WTC11 (cell line): ENCODE measurements at regions not wholly inside any gene's neighbourhood (a gene's known extent, or its start where the extent isn't known, plus 50 kb on each side); places are given as distances from the start of the nearest gene placed in this dataset.

ENCODE experiments used
- ATAC-seq: fragments of 200-7000 bp; cut with Tn5 transposase; 2 replicates; pipeline ENCODE4 v1.10.0; 2021; ENCODE audit warnings: mild to moderate bottlenecking, moderate library complexity
- CTCF ChIA-PET: fragments of 300-600 bp; sonication (Branson Sonifier 250); formaldehyde crosslinking; loops from one replicate; lab custom pipeline; 2021; ENCODE audit warnings: antibody characterized with exemption; lab: Charles Lee
- POLR2A ChIA-PET: fragments of 350-600 bp; sonication (Branson Sonifier 250); formaldehyde crosslinking; loops from one replicate; lab custom pipeline; 2021; ENCODE audit warnings: antibody characterized with exemption; lab: Charles Lee
- DNase-seq: peaks from one replicate; pipeline ENCODE4 v3.0.0; 2021; ENCODE audit warnings: low spot score
- H3K27ac Mint-ChIP-seq: 2 replicates; pipeline ENCODE4 v1.8.0; 2021; ENCODE audit warnings: mixed read lengths
- H3K27me3 Mint-ChIP-seq: 2 replicates; pipeline ENCODE4 v1.8.0; 2021; ENCODE audit warnings: low read depth, mild to moderate bottlenecking, moderate library complexity, mixed read lengths
- H3K36me3 Mint-ChIP-seq: 2 replicates; pipeline ENCODE4 v1.8.0; 2021; ENCODE audit warnings: mixed read lengths
- H3K4me1 Mint-ChIP-seq: 2 replicates; pipeline ENCODE4 v1.8.0; 2022; ENCODE audit warnings: mixed read lengths
- H3K4me3 Mint-ChIP-seq: 2 replicates; pipeline ENCODE4 v1.8.0; 2021; ENCODE audit warnings: mild to moderate bottlenecking, moderate library complexity, mixed read lengths
- H3K9me3 Mint-ChIP-seq: 2 replicates; pipeline ENCODE4 v1.8.0; 2021; ENCODE audit warnings: mixed read lengths
- CREM ChIP-seq: sonication (generic); formaldehyde crosslinking; IDR thresholded peaks from 2 replicates; pipeline ENCODE4 v1.8.1; 2022; ENCODE audit warnings: mild to moderate bottlenecking, missing genetic modification reagents, moderate library complexity
- E2F1 ChIP-seq: sonication (generic); formaldehyde crosslinking; IDR thresholded peaks from 2 replicates; pipeline ENCODE4 v1.8.0; 2022; ENCODE audit warnings: mild to moderate bottlenecking, missing genetic modification reagents
- IRF2 ChIP-seq: sonication (generic); formaldehyde crosslinking; IDR thresholded peaks from 2 replicates; pipeline ENCODE4 v1.8.0; 2022; ENCODE audit warnings: low read depth, missing genetic modification reagents, borderline replicate concordance
- KAT7 ChIP-seq: sonication (generic); formaldehyde crosslinking; IDR thresholded peaks from 2 replicates; pipeline ENCODE4 v1.8.1; 2023; ENCODE audit warnings: missing genetic modification reagents, mild to moderate bottlenecking, borderline replicate concordance
- NFATC4 ChIP-seq: fragments of 250-450 bp; sonication (Bioruptor Pico); IDR thresholded peaks from 2 replicates; pipeline ENCODE4 v1.9.0; 2021; ENCODE audit warnings: mild to moderate bottlenecking
- NR2C2 ChIP-seq: sonication (generic); formaldehyde crosslinking; IDR thresholded peaks from 2 replicates; pipeline ENCODE4 v1.8.0; 2022; ENCODE audit warnings: mild to moderate bottlenecking, missing genetic modification reagents
- OVOL2 ChIP-seq: fragments of 250-450 bp; sonication (Bioruptor Pico); IDR thresholded peaks from 2 replicates; pipeline ENCODE4 v1.9.0; 2021; ENCODE audit warnings: mild to moderate bottlenecking, borderline replicate concordance
- PRDM15 ChIP-seq: sonication (generic); formaldehyde crosslinking; IDR thresholded peaks from 2 replicates; pipeline ENCODE4 v1.8.0; 2022; ENCODE audit warnings: missing genetic modification reagents
- SMAD3 ChIP-seq: sonication (generic); formaldehyde crosslinking; IDR thresholded peaks from 2 replicates; pipeline ENCODE4 v1.8.0; 2022; ENCODE audit warnings: missing genetic modification reagents, mild to moderate bottlenecking, borderline replicate concordance
- SMAD4 ChIP-seq: sonication (generic); formaldehyde crosslinking; IDR thresholded peaks from 2 replicates; pipeline ENCODE4 v1.8.0; 2022; ENCODE audit warnings: mild to moderate bottlenecking, missing genetic modification reagents
- SOX15 ChIP-seq: fragments of 250-450 bp; sonication (Bioruptor Pico); IDR thresholded peaks from 2 replicates; pipeline ENCODE4 v1.9.0; 2021; ENCODE audit warnings: mild to moderate bottlenecking
- STAT6 ChIP-seq: sonication (generic); formaldehyde crosslinking; conservative IDR thresholded peaks from 2 replicates; pipeline ENCODE4 v1.8.1; 2023; ENCODE audit warnings: mild to moderate bottlenecking, low read depth, missing genetic modification reagents, moderate library complexity
- TEAD1 ChIP-seq: sonication (generic); formaldehyde crosslinking; IDR thresholded peaks from 2 replicates; pipeline ENCODE4 v1.8.0; 2022; ENCODE audit warnings: mild to moderate bottlenecking, missing genetic modification reagents
- USF1 ChIP-seq: sonication (generic); formaldehyde crosslinking; IDR thresholded peaks from 2 replicates; pipeline ENCODE4 v1.8.0; 2022; ENCODE audit warnings: mild to moderate bottlenecking, missing genetic modification reagents
- USF2 ChIP-seq: sonication (generic); formaldehyde crosslinking; IDR thresholded peaks from 2 replicates; pipeline ENCODE4 v1.8.1; 2023; ENCODE audit warnings: mild to moderate bottlenecking, missing genetic modification reagents, moderate library complexity
- ZBTB21 ChIP-seq: sonication (generic); formaldehyde crosslinking; IDR thresholded peaks from 2 replicates; pipeline ENCODE4 v1.8.1; 2023; ENCODE audit warnings: mild to moderate bottlenecking, missing genetic modification reagents, borderline replicate concordance
- ZMAT4 ChIP-seq: fragments of 250-450 bp; sonication (Bioruptor Pico); IDR thresholded peaks from 2 replicates; pipeline ENCODE4 v1.9.0; 2021; ENCODE audit warnings: mild to moderate bottlenecking
- ZNF317 ChIP-seq: sonication (generic); formaldehyde crosslinking; IDR thresholded peaks from 2 replicates; pipeline ENCODE4 v1.8.1; 2023; ENCODE audit warnings: low read depth, mild to moderate bottlenecking, moderate library complexity, missing genetic modification reagents, borderline replicate concordance
- ZNF512 ChIP-seq: sonication (generic); formaldehyde crosslinking; IDR thresholded peaks from 2 replicates; pipeline ENCODE4 v1.8.1; 2022; ENCODE audit warnings: missing genetic modification reagents, borderline replicate concordance
- ZSCAN18 ChIP-seq: fragments of 250-450 bp; sonication (Bioruptor Pico); IDR thresholded peaks from 2 replicates; pipeline ENCODE4 v2.1.2; 2022; ENCODE audit warnings: mild to moderate bottlenecking, moderate library complexity

- Mint-ChIP-seq H3K36me3 (peaks cover 4% of the 10 kb centered on the region; the same call in 1 of the 2 replicates), H3K4me1 (no peaks in the 10 kb centered on the region), H3K27ac (no peak overlapping the region), H3K27me3 (no peaks in the 10 kb centered on the region; the same call in 1 of the 2 replicates), H3K4me3 (no peak overlapping the region), H3K9me3 (peaks cover 4% of the 10 kb centered on the region)
- TF ChIP-seq PRDM15 (CRISPR knock-in tag) = no peak
- no peak for TF ChIP-seq STAT6 (CRISPR knock-in tag)
- TF ChIP-seq USF2 = no peak
- no peak for TF ChIP-seq E2F1
- TF ChIP-seq SMAD4 (CRISPR knock-in tag) = no peak
- TF ChIP-seq ZMAT4 = no peak
- TF ChIP-seq IRF2 (CRISPR knock-in tag) = no peak
- no peak for TF ChIP-seq SOX15 (CRISPR knock-in tag)
- no peak for TF ChIP-seq OVOL2 (CRISPR knock-in tag)
- no peak for TF ChIP-seq TEAD1
- TF ChIP-seq ZNF317 (CRISPR knock-in tag) = no peak
- TF ChIP-seq ZBTB21 (CRISPR knock-in tag) = no peak
- TF ChIP-seq NR2C2 (CRISPR knock-in tag) = no peak
- TF ChIP-seq SMAD3 (CRISPR knock-in tag) = no peak
- POLR2A ChIA-PET = no interaction called here
- DNase-seq = no peak
- no peak for ATAC-seq
- CTCF ChIA-PET = no interaction called here
Measured at GRCh38 chr4:19677211-19677610, 574.5 kb upstream of the SLIT2 start.

- Mint-ChIP-seq H3K4me3 (no peak overlapping the region), H3K27ac (no peak overlapping the region), H3K9me3 (peaks cover 21% of the 10 kb centered on the region), H3K4me1 (peaks cover 4% of the 10 kb centered on the region; the same call in 1 of the 2 replicates), H3K27me3 (no peaks in the 10 kb centered on the region; the same call in 1 of the 2 replicates), H3K36me3 (peaks cover 18% of the 10 kb centered on the region)
- DNase-seq = no peak
- POLR2A ChIA-PET = no interaction called here
- TF ChIP-seq USF1 (CRISPR knock-in tag) = no peak
- TF ChIP-seq ZNF512 = no peak
- TF ChIP-seq NFATC4 = no peak
- no peak for TF ChIP-seq KAT7 (CRISPR knock-in tag)
- TF ChIP-seq NR2C2 (CRISPR knock-in tag) = no peak
- TF ChIP-seq ZSCAN18 (CRISPR knock-in tag) = no peak
- no peak for TF ChIP-seq CREM (CRISPR knock-in tag)
- ATAC-seq = no peak
- CTCF ChIA-PET = no interaction called here
Measured at GRCh38 chr4:19675172-19675811, 576.4 kb upstream of the SLIT2 start.
